Body of pancreas (tissue), 4 donors: ENCODE measurements at regions not wholly inside any gene's neighbourhood (a gene's known extent, or its start where the extent isn't known, plus 50 kb on each side); places are given as distances from the start of the nearest gene placed in this dataset.

Experiments
- POLR2A ChIP-seq, 3 donors: fragments of 450-650 bp; IDR thresholded peaks; one replicate each; pipeline ENCODE4 v1.6.1; 2016; ENCODE audit warnings: antibody characterized with exemption in 3 of 3, mild to moderate bottlenecking in 2 of 3
- TF ChIP-seq, protein P1 (sequence below), 7 experiments: fragments of 450-650 bp in 4 of 7; fragments of 200-600 bp in 3 of 7; sonication (generic) in 3 of 7; IDR thresholded peaks; one replicate each; pipeline ENCODE4 v1.5.1; 2016 to 2019; ENCODE audit warnings: antibody characterized with exemption in 7 of 7

GRCh38 chr14:44620121-44621019 lies 113.3 kb upstream of the FSCB start:
- TF ChIP-seq, protein P1, sequence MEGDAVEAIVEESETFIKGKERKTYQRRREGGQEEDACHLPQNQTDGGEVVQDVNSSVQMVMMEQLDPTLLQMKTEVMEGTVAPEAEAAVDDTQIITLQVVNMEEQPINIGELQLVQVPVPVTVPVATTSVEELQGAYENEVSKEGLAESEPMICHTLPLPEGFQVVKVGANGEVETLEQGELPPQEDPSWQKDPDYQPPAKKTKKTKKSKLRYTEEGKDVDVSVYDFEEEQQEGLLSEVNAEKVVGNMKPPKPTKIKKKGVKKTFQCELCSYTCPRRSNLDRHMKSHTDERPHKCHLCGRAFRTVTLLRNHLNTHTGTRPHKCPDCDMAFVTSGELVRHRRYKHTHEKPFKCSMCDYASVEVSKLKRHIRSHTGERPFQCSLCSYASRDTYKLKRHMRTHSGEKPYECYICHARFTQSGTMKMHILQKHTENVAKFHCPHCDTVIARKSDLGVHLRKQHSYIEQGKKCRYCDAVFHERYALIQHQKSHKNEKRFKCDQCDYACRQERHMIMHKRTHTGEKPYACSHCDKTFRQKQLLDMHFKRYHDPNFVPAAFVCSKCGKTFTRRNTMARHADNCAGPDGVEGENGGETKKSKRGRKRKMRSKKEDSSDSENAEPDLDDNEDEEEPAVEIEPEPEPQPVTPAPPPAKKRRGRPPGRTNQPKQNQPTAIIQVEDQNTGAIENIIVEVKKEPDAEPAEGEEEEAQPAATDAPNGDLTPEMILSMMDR (IDR thresholded peaks at IDR 0.05) = no peak
- TF ChIP-seq POLR2A (IDR thresholded peaks at IDR 0.05) = no peak
